Colonic mucosa (tissue), 4 donors: ENCODE measurements at regions not wholly inside any gene's neighbourhood (a gene's known extent, or its start where the extent isn't known, plus 50 kb on each side); places are given as distances from the start of the nearest gene placed in this dataset.
"Not testable (repeated sequence)": the region's sequence is repeated elsewhere in the genome, so short reads cannot be mapped to it uniquely, and the experiment has no call there.

Source experiments
- DNase-seq: peaks from one replicate; pipeline ENCODE4 v3.0.0-alpha.2; 2020
- H3K27ac ChIP-seq: fragments of 200-600 bp; one replicate; pipeline ENCODE4 v1.8.0; 2021
- H3K27me3 ChIP-seq: fragments of 200-600 bp; one replicate; pipeline ENCODE4 v1.8.0; 2021
- H3K36me3 ChIP-seq: fragments of 200-600 bp; one replicate; pipeline ENCODE4 v1.8.0; 2021
- H3K4me1 ChIP-seq: fragments of 200-600 bp; one replicate; pipeline ENCODE4 v1.8.0; 2021; ENCODE audit warnings: mild to moderate bottlenecking
- H3K4me3 ChIP-seq: fragments of 200-600 bp; one replicate; pipeline ENCODE4 v1.8.0; 2021
- H3K9ac ChIP-seq, 2 donors: one replicate each; pipeline ENCODE4 v1.7.0; 2013; ENCODE audit warnings: control low read depth in 2 of 2, low read depth in 2 of 2, low read length in 2 of 2
- H3K9me3 ChIP-seq: fragments of 200-600 bp; one replicate; pipeline ENCODE4 v1.8.0; 2021
- CTCF ChIP-seq: fragments of 200-600 bp; IDR thresholded peaks from one replicate; pipeline ENCODE4 v1.8.0; 2022; ENCODE audit warnings: antibody characterized with exemption, mild to moderate bottlenecking
- intact Hi-C: fragments of 100-400 bp; cut with DNase I; formaldehyde crosslinking; loops from one replicate; pipeline ENCODE4 v1.14.1; 2022
- donor health status: healthy.
- donor health status: DM: no; HTN: no; CAD: no.
- donor health status: DM: no; HTN: no; CAD: no.

DNA sequence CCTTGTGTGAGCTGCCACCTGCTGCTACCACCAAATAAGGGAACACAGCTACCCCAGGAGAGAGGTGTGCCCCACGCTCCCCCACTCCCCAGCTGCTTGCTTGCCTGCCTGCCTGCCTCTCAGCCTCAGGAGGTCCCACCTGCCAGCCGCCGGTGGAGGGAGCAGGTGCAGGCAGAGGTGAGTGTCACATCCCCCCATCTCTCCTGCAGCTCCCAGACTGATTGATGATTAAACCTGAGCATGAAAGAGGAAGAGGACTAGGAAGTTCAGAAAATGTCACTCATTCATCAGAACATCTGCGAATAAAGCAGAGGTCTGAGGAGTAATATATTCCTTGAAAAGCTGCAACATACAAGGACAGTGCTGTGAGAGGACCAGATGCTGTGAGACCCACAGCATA, 58.6 kb upstream of the HIVEP3 start:
- Histone ChIP-seq H3K27ac (no peak overlapping the region), H3K36me3 (no peaks in the 10 kb centered on the region), H3K27me3 (no peaks in the 10 kb centered on the region), H3K9ac (no peak overlapping the region), H3K4me3 (no peak overlapping the region), H3K9me3 (no peaks in the 10 kb centered on the region), H3K4me1 (no peaks in the 10 kb centered on the region)
- DNase-seq, result no peak
- no peak for TF ChIP-seq CTCF
- intact Hi-C loops, result no loop called here

- H3K36me3 ChIP-seq, result no peaks in the 10 kb centered on the region
- no peak overlapping the region for H3K27ac ChIP-seq
- intact Hi-C loops, result no loop called here
- H3K9ac ChIP-seq, result no peak overlapping the region
- no peaks in the 10 kb centered on the region for H3K9me3 ChIP-seq
- H3K4me1 ChIP-seq, result no peaks in the 10 kb centered on the region
- TF ChIP-seq CTCF, result no peak
- no peak for DNase-seq
- no peaks in the 10 kb centered on the region for H3K27me3 ChIP-seq
- no peak overlapping the region for H3K4me3 ChIP-seq
These were observed 57.9 kb upstream of the HIVEP3 start for GRCh38 chr1:41976671-41977070.

- no peak overlapping the region for H3K9ac ChIP-seq
- DNase-seq, result no peak
- H3K27me3 ChIP-seq, result no peaks in the 10 kb centered on the region
- no peak for TF ChIP-seq CTCF
- H3K27ac ChIP-seq, result no peak overlapping the region
- H3K4me1 ChIP-seq, result no peaks in the 10 kb centered on the region
- H3K36me3 ChIP-seq, result no peaks in the 10 kb centered on the region
- H3K4me3 ChIP-seq, result no peak overlapping the region
- intact Hi-C loops, result no loop called here
- no peaks in the 10 kb centered on the region for H3K9me3 ChIP-seq
These were observed 57.3 kb upstream of the HIVEP3 start for GRCh38 chr1:41975850-41976569.

- no peaks in the 10 kb centered on the region for H3K36me3 ChIP-seq
- no peak overlapping the region for H3K4me3 ChIP-seq
- TF ChIP-seq CTCF, result no peak
- no peaks in the 10 kb centered on the region for H3K27me3 ChIP-seq
- DNase-seq, result no peak
- no peaks in the 10 kb centered on the region for H3K9me3 ChIP-seq
- no peaks in the 10 kb centered on the region for H3K4me1 ChIP-seq
- H3K9ac ChIP-seq, result no peak overlapping the region
- H3K27ac ChIP-seq, result no peak overlapping the region
- intact Hi-C loops, result no loop called here
These were observed 56.4 kb upstream of the HIVEP3 start for GRCh38 chr1:41975121-41975520.

- DNase-seq, intact Hi-C loops, H3K9ac ChIP-seq, H3K4me3 ChIP-seq, H3K27ac ChIP-seq, H3K9me3 ChIP-seq, H3K4me1 ChIP-seq, H3K36me3 ChIP-seq, H3K27me3 ChIP-seq: not testable (repeated sequence)
These were observed 49.8 kb upstream of the HIVEP3 start for GRCh38 chr1:41968557-41968956.
